GM12878 (cell line): ENCODE measurements at regions not wholly inside any gene's neighbourhood (a gene's known extent, or its start where the extent isn't known, plus 50 kb on each side); places are given as distances from the start of the nearest gene placed in this dataset.

ENCODE experiments used
- CTCF ChIP-seq, 3 experiments: IDR thresholded peaks in 2 of 3; conservative IDR thresholded peaks in 1 of 3; 2 replicates each; pipeline ENCODE4 v1.5.1; 2011; ENCODE audit warnings: low read depth in 3 of 3, low read length in 3 of 3, mild to moderate bottlenecking in 3 of 3, control low read depth in 2 of 3, moderate library complexity in 2 of 3, inconsistent platforms in 1 of 3, mixed read lengths in 1 of 3; ENCODE audit not compliant: control insufficient read depth in 2 of 3, insufficient read depth in 1 of 3; ENCODE audit errors: extremely low read depth in 1 of 3
- FOS ChIP-seq: IDR thresholded peaks from 3 replicates; pipeline ENCODE4 v1.6.1; 2011; ENCODE audit warnings: borderline replicate concordance; ENCODE audit not compliant: insufficient read length; ENCODE audit errors: extremely low read depth
- RAD51 ChIP-seq: fragments of 450-650 bp; IDR thresholded peaks from 2 replicates; pipeline ENCODE4 v1.6.1; 2016; ENCODE audit warnings: moderate library complexity, mild to moderate bottlenecking, inconsistent platforms
- SIN3A ChIP-seq: IDR thresholded peaks from 2 replicates; pipeline ENCODE4 v1.6.1; 2012; ENCODE audit warnings: low read depth, low read length, improper control_type of control experiment
- SMARCA5 ChIP-seq: fragments of 450-650 bp; IDR thresholded peaks from 2 replicates; pipeline ENCODE4 v1.6.1; 2017; ENCODE audit warnings: mild to moderate bottlenecking

GRCh38 chr3:43217206-43217605 lies 69.1 kb upstream of the SNRK start:
- TF ChIP-seq SIN3A (no peak), CTCF (IDR thresholded peaks at IDR 0.05 in 2 of 3, conservative IDR thresholded peaks at IDR 0.05 in 1 of 3; ENCODE audit: control insufficient read depth in 2 of 3, extremely low read depth in 1 of 3, insufficient read depth in 1 of 3, low read depth in 3 of 3, low read length in 3 of 3) (no peak), FOS (no peak), RAD51 (no peak), SMARCA5 (no peak)
